ENCODE measurements at regions not wholly inside any gene's neighbourhood (a gene's known extent, or its start where the extent isn't known, plus 50 kb on each side); places are given as distances from the start of the nearest gene placed in this dataset.

DNA sequence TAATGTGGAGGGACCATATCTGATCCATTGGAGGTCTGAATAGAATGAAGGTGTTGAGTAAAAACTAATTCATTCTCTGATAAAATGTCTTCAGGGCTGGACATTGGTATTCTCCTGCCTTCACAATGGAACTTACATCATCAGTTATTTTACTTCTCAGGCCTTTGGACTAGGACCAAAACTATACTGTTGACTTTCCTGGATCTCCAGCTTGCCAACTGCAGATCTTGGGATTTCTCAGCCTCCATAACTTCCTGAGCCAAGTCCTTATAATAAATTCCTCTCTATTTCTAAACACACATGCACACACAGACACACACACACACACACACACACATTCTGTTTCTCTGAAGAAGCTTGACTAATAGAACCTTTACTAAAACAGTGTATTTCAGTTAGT is 1858.6 kb upstream of the ADGRL3 start:
- Histone ChIP-seq H3K4me3 (ENCODE audit: low read length) (no peak overlapping the region), H3K27me3 (ENCODE audit: control insufficient read depth, insufficient read depth, low read length) (no peaks in the 10 kb centered on the region), H3K27ac (ENCODE audit: low read length) (no peak overlapping the region), H3K36me3 (ENCODE audit: control insufficient read depth, insufficient read depth, low read length) (no peaks in the 10 kb centered on the region), H3K4me1 (ENCODE audit: control insufficient read depth, insufficient read depth, low read length) (no peaks in the 10 kb centered on the region), H3K9me3 (ENCODE audit: control insufficient read depth, insufficient read depth, low read length) (no peaks in the 10 kb centered on the region)
- no peak for DNase-seq (ENCODE audit: low read depth, low spot score)

DNA sequence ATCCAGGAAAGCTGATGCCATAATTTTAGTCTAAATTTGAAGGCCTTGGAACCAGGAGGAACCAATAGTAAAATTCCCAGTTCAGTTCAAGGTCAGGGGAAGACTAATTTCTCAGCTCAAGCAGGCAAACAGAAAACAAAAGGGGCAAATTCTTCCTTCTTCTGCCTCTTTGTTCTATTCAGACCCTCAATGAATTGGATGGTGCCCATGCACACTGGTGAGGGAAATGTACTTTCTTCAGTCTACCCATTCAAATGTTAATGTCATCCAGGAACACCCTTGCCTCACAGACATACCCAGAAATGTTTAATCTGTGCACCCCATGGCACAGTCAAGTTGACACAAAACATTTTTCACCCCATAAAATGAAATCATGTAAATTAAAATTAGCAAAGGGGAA is 1851.2 kb upstream of the ADGRL3 start:
- DNase-seq (ENCODE audit: low read depth, low spot score), result no peak
- Histone ChIP-seq H3K27me3 (ENCODE audit: control insufficient read depth, insufficient read depth, low read length) (no peaks in the 10 kb centered on the region), H3K4me3 (ENCODE audit: low read length) (no peak overlapping the region), H3K27ac (ENCODE audit: low read length) (no peak overlapping the region), H3K4me1 (ENCODE audit: control insufficient read depth, insufficient read depth, low read length) (no peaks in the 10 kb centered on the region), H3K9me3 (ENCODE audit: control insufficient read depth, insufficient read depth, low read length) (no peaks in the 10 kb centered on the region), H3K36me3 (ENCODE audit: control insufficient read depth, insufficient read depth, low read length) (no peaks in the 10 kb centered on the region)

DNA sequence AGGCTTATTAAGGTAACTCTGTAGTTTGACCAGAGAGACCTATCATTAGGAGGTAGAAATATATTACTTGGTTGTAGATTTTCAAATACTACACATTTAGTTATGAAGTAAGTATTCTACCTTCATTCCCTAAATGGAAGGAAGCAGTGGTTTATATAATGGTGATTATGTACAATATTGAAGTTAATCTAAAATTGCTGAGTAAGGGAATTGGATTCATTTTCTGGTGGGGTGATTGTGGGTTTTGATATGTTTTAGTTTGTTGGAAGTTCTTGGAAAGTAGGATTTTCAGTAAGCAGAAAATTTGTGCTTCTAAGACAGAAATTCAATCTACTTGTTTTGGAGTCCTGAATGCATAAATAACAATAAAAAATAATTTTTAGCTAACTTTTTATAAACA is 1830.9 kb upstream of the ADGRL3 start:
- Histone ChIP-seq H3K4me1 (ENCODE audit: control insufficient read depth, insufficient read depth, low read length) (no peaks in the 10 kb centered on the region), H3K4me3 (ENCODE audit: low read length) (no peak overlapping the region), H3K27ac (ENCODE audit: low read length) (no peak overlapping the region), H3K9me3 (ENCODE audit: control insufficient read depth, insufficient read depth, low read length) (no peaks in the 10 kb centered on the region), H3K36me3 (ENCODE audit: control insufficient read depth, insufficient read depth, low read length) (no peaks in the 10 kb centered on the region), H3K27me3 (ENCODE audit: control insufficient read depth, insufficient read depth, low read length) (no peaks in the 10 kb centered on the region)
- DNase-seq (ENCODE audit: low read depth, low spot score), result no peak

DNA sequence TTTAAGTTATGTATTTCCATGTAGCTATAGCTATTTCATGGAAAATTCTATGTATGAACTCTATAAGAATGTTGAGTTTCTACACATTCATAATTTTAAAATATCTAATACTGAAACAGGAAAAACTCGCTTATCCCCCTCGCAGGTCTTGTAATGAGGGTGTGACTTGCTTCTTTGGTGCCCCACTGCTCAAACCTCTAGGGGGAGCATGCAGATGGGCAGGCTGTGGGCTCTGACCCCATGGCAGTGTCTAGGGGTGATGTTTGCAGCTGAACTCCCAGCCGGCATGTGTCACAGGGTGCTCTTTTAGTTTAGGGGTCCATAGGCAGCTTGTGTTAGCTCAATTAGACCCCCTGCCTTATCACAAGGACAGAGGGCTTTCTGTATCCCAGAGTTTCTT is 1825.7 kb upstream of the ADGRL3 start:
- no peak overlapping the region for H3K27ac ChIP-seq (ENCODE audit: low read length)
- WGBS (ENCODE audit: insufficient coverage, insufficient read length), result no CpG with 5 or more reads among the region's 3 CpGs
- DNase-seq (ENCODE audit: low read depth, low spot score), result no peak
- H3K36me3 ChIP-seq (ENCODE audit: control insufficient read depth, insufficient read depth, low read length), result no peaks in the 10 kb centered on the region
- no peak overlapping the region for H3K4me3 ChIP-seq (ENCODE audit: low read length)
- H3K27me3 ChIP-seq (ENCODE audit: control insufficient read depth, insufficient read depth, low read length), result no peaks in the 10 kb centered on the region
- H3K4me1 ChIP-seq (ENCODE audit: control insufficient read depth, insufficient read depth, low read length), result no peaks in the 10 kb centered on the region
- H3K9me3 ChIP-seq (ENCODE audit: control insufficient read depth, insufficient read depth, low read length), result no peaks in the 10 kb centered on the region

DNA sequence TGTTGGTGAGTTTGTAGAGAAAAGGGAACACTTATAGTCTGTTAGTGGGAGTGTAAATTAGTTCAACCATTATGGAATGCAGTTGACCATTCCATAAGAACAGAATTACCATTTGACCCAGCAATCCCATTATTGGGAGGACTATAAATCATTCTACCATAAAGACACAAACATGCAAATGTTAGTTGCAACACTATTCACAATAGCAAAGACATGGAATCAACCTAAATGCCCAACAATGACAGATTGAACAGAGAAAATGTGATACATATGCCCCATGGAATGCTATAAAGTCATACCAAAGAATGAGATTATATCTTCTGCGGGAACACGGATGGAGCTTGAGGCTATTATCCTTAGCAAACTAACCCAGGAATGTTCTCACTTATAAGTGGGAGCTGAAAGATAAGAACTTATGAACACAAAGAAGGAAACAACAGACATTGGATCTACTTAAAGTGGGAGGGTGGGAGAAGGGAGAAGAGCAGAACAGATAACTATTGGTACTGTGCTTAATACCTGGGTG is 1819.2 kb upstream of the ADGRL3 start:
- Histone ChIP-seq H3K36me3 (ENCODE audit: control insufficient read depth, insufficient read depth, low read length) (no peaks in the 10 kb centered on the region), H3K27ac (ENCODE audit: low read length) (no peak overlapping the region), H3K4me1 (ENCODE audit: control insufficient read depth, insufficient read depth, low read length) (no peaks in the 10 kb centered on the region), H3K27me3 (ENCODE audit: control insufficient read depth, insufficient read depth, low read length) (no peaks in the 10 kb centered on the region), H3K9me3 (ENCODE audit: control insufficient read depth, insufficient read depth, low read length) (no peaks in the 10 kb centered on the region), H3K4me3 (ENCODE audit: low read length) (no peak overlapping the region)
- no peak for DNase-seq (ENCODE audit: low read depth, low spot score)
- WGBS (ENCODE audit: insufficient coverage, insufficient read length), result no CpG with 5 or more reads among the region's 2 CpGs

DNA sequence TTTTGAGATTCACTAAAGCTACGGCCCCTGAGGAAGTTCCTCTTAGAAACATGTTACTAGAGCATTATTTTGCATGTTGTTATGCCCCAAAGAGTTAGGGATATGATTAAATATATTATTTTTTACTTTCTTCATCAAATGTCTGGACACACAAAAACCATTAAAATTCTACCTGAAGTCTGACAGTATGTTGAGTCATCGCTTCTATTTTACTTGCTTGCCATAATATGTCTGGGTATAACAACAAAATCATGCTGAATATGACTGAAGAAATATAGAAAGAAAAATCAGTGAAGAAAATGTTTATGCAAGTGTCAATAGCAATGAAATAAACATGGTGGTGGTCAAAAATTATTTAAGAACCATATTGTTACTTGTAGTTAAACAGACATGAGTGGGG is 1818.5 kb upstream of the ADGRL3 start:
- no peak overlapping the region for H3K27ac ChIP-seq (ENCODE audit: low read length)
- no peaks in the 10 kb centered on the region for H3K27me3 ChIP-seq (ENCODE audit: control insufficient read depth, insufficient read depth, low read length)
- no peaks in the 10 kb centered on the region for H3K9me3 ChIP-seq (ENCODE audit: control insufficient read depth, insufficient read depth, low read length)
- WGBS (ENCODE audit: insufficient coverage, insufficient read length), result no CpG with 5 or more reads among the region's 2 CpGs
- no peak for DNase-seq (ENCODE audit: low read depth, low spot score)
- H3K4me3 ChIP-seq (ENCODE audit: low read length), result no peak overlapping the region
- no peaks in the 10 kb centered on the region for H3K4me1 ChIP-seq (ENCODE audit: control insufficient read depth, insufficient read depth, low read length)
- no peaks in the 10 kb centered on the region for H3K36me3 ChIP-seq (ENCODE audit: control insufficient read depth, insufficient read depth, low read length)

DNA sequence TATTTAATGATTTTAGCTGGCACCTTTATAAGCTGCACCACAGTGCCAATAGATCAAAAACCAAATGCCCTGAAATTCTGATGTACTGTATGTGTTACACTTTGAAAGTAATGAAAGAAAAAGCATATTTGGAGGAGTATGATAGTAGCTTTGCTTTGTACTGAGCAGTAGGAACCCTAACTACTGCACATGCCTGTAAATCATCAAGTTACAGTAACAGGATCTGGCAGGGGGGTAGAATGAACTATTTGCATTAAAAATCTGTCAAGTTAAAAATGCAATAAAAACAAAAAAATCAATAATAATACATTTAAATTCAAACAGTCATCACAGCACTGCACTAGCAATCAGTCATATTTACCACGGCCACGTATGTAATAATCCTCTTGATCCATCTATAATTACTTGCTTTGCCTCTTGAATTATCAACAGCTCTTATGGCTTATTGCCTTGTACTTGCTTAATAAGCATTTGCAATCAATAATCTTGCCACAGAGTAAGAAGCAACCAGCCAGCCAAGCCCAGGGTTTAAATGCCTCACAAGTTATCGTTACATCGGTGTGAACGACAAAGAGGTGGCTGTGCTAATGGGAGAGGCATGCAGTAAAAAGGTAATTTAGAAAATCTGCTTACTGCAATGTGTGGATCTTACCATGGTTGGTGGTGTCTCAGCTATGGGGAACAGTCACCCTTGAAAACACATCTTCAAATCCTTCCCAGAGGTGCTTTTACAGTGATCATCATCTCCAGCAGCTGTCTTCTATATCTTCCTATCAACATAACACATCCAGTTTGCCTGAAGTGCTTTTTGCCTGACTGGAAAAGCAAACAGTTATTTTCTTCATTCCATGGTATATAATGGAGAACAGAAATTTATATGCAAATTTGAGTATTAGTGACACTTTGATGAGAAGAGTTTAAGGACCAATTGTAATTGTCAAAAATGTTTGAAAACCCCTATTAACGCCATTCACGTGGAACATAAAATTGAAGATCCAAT is 1812.1 kb upstream of the ADGRL3 start:
- Histone ChIP-seq H3K36me3 (ENCODE audit: control insufficient read depth, insufficient read depth, low read length) (no peaks in the 10 kb centered on the region), H3K27ac (ENCODE audit: low read length) (no peak overlapping the region), H3K9me3 (ENCODE audit: control insufficient read depth, insufficient read depth, low read length) (no peaks in the 10 kb centered on the region), H3K27me3 (ENCODE audit: control insufficient read depth, insufficient read depth, low read length) (no peaks in the 10 kb centered on the region), H3K4me3 (ENCODE audit: low read length) (no peak overlapping the region), H3K4me1 (ENCODE audit: control insufficient read depth, insufficient read depth, low read length) (no peaks in the 10 kb centered on the region)
- WGBS (ENCODE audit: insufficient coverage, insufficient read length), result no CpG with 5 or more reads among the region's 7 CpGs
- no peak for DNase-seq (ENCODE audit: low read depth, low spot score)

DNA sequence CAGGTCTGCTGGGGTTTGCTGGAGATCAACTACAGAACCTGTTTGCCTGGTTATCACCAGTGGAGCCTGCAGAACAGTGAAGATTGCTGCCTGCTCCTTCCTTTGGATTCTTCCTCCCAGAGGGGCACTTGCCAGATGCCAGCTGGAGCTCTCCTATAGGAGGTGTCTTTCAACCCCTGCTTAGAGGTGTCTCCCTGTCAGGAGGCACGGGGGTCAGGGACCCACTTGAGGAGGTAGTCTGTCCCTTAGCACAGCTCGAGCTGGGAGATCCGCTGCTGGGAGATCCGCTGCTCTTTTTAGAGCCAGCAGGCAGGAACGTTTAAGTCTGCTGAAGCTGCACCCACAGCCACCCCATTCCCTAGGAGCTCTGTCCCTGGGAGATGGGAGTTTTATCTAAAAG is 1806.3 kb upstream of the ADGRL3 start:
- H3K27me3 ChIP-seq (ENCODE audit: control insufficient read depth, insufficient read depth, low read length), result no peaks in the 10 kb centered on the region
- no peak for DNase-seq (ENCODE audit: low read depth, low spot score)
- H3K36me3 ChIP-seq (ENCODE audit: control insufficient read depth, insufficient read depth, low read length), result no peaks in the 10 kb centered on the region
- H3K9me3 ChIP-seq (ENCODE audit: control insufficient read depth, insufficient read depth, low read length), result no peaks in the 10 kb centered on the region
- no peak overlapping the region for H3K4me3 ChIP-seq (ENCODE audit: low read length)
- no CpG with 5 or more reads among the region's 5 CpGs for whole genome bisulfite sequencing (ENCODE audit: insufficient coverage, insufficient read length)
- H3K27ac ChIP-seq (ENCODE audit: low read length), result no peak overlapping the region
- H3K4me1 ChIP-seq (ENCODE audit: control insufficient read depth, insufficient read depth, low read length), result no peaks in the 10 kb centered on the region

DNA sequence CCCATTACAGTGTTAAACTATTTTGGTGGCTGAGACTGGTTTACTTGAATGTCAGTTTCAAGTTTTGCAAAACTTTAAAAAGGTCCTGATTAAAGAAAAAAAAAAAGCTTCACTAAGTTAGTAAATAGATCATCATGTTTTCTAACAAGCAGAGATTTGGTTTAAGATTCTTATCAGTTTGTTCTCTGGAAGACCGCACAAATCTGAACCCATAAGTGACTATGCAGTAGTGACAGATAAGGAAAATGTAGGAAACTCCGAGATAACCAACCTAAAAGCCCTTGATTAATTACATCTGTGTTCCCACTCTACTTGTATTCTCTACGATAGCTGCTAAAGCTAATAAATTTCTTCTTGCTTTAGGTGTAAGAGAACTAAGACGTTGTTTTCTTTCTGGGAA is 1799.8 kb upstream of the ADGRL3 start:
- no peaks in the 10 kb centered on the region for H3K27me3 ChIP-seq (ENCODE audit: control insufficient read depth, insufficient read depth, low read length)
- no CpG with 5 or more reads among the region's 4 CpGs for WGBS (ENCODE audit: insufficient coverage, insufficient read length)
- H3K9me3 ChIP-seq (ENCODE audit: control insufficient read depth, insufficient read depth, low read length), result no peaks in the 10 kb centered on the region

DNA sequence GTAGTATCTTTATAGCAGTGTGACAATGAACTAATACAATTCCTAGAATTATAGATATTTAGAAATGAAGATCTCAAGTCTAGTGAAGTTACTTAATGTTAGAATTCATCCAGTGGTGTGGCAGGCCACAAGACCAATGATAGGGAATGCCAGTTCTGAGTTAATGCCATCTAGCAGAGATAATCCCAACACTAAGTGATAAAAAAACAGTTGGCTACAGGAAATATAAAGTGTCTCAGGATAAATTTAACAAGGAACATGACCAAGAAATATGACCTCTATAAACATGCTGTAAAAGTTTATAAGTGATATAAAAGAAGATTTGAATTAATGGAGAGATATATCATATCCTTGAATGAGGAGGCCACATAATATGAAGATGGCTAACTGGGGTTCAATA is 1790.5 kb upstream of the ADGRL3 start:
- Histone ChIP-seq H3K27me3 (ENCODE audit: control insufficient read depth, insufficient read depth, low read length) (no peaks in the 10 kb centered on the region), H3K4me1 (ENCODE audit: control insufficient read depth, insufficient read depth, low read length) (no peaks in the 10 kb centered on the region), H3K36me3 (ENCODE audit: control insufficient read depth, insufficient read depth, low read length) (no peaks in the 10 kb centered on the region), H3K9me3 (ENCODE audit: control insufficient read depth, insufficient read depth, low read length) (no peaks in the 10 kb centered on the region), H3K4me3 (ENCODE audit: low read length) (no peak overlapping the region), H3K27ac (ENCODE audit: low read length) (no peak overlapping the region)
- no peak for DNase-seq (ENCODE audit: low read depth, low spot score)

More for the DNA sequence above, 1799.8 kb upstream of the ADGRL3 start:
- no peaks in the 10 kb centered on the region for H3K36me3 ChIP-seq (ENCODE audit: control insufficient read depth, insufficient read depth, low read length)
- H3K4me1 ChIP-seq (ENCODE audit: control insufficient read depth, insufficient read depth, low read length), result no peaks in the 10 kb centered on the region
- DNase-seq (ENCODE audit: low read depth, low spot score), result no peak
- H3K4me3 ChIP-seq (ENCODE audit: low read length), result no peak overlapping the region
- no peak overlapping the region for H3K27ac ChIP-seq (ENCODE audit: low read length)

DNA sequence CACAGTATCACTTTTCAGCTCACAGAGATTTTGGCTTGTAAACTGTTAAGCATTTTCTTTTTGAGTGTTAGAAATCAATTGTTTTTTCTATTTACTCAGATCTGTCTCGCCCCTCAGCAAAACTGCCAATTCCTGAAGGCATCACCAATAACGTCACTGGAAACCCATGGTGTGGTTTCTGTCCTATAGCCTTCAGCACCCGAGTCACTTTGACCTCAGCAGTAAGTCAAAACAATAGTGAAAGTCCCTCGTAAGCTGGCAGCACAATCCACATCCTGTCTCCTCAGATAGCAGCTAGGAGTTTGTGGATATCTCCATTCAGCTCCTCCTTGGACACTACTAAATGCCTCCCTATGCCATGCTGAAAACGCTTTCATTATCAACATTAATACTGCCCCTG is 1787.4 kb upstream of the ADGRL3 start:
- no peaks in the 10 kb centered on the region for H3K36me3 ChIP-seq (ENCODE audit: control insufficient read depth, insufficient read depth, low read length)
- no peaks in the 10 kb centered on the region for H3K4me1 ChIP-seq (ENCODE audit: control insufficient read depth, insufficient read depth, low read length)
- no CpG with 5 or more reads among the region's 5 CpGs for WGBS (ENCODE audit: insufficient coverage, insufficient read length)
- no peak overlapping the region for H3K4me3 ChIP-seq (ENCODE audit: low read length)
- H3K27ac ChIP-seq (ENCODE audit: low read length), result no peak overlapping the region
- no peak for DNase-seq (ENCODE audit: low read depth, low spot score)
- no peaks in the 10 kb centered on the region for H3K9me3 ChIP-seq (ENCODE audit: control insufficient read depth, insufficient read depth, low read length)
- no peaks in the 10 kb centered on the region for H3K27me3 ChIP-seq (ENCODE audit: control insufficient read depth, insufficient read depth, low read length)

Data from iPS DF 6.9 (cell line).